CD4-positive, alpha-beta T cell treated with Interleukin-1 beta for 1 hour (primary cell): ENCODE measurements at regions not wholly inside any gene's neighbourhood (a gene's known extent, or its start where the extent isn't known, plus 50 kb on each side); places are given as distances from the start of the nearest gene placed in this dataset.
A peak's percentile ranks its signal among the peaks of the same experiment; 100 is the strongest.
"Not testable (repeated sequence)": the region's sequence is repeated elsewhere in the genome, so short reads cannot be mapped to it uniquely, and the experiment has no call there.

Experiments used
- DNase-seq, 2 donors: peaks; one replicate each; pipeline ENCODE4 v3.0.0-alpha.2; 2020 to 2022

GRCh38 chr1:67588178-67588855 is 96.7 kb upstream of the GADD45A start:
- no peak for DNase-seq

DNA sequence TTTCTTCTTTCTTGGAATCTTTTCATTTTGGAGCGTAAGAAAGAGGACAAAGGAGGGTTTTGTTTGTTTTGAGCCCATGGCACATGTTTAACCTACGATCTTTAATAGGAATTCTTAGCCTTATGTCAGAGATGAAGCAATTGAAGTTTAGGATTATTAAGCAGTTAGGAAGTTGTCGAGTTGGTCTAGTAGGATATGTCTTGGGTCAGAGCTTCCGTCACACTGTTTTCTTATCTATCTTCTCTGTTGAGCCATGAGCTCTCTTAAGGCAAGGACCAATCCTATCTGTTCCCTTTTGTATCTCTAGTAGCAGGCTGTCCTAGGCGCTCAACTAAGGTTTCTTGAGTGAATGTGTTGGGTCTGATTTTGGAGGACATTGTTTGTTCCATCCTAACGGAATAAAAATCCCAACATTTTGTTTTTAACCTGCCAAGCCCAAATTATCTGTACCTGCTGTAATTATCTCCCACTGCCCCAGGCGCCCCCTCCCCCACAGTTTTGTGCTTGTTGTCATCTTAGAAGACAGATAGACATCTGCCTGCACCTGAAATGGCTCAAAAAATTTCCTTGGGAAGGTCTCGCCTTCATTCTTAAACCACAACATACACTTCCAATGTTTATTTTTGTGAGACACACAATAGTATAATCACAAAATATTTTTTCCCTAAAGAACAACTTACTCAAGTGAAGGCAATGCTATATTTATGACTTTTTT is 95.3 kb upstream of the GADD45A start:
- DNase-seq, result no peak

DNA sequence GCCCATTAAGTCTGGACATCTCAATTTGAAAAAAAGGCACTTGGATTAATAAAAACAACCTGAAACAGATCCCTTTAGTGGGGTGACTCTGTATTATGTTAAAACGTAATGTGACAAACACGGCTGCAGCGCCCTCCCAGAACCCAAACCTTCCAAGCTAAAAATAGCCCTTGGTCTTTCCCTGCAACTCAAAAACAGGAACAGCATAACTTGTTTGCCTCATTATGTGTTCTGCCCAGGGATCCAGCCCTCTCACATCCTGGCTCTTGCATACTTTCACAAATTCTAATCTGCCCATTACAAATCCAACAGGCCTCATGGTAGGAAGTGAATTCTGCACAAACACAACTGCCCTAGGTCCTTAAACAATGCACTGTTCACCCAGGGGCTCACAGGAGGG is 94.7 kb upstream of the GADD45A start:
- DNase-seq, result peak in 1 of 2 donors; percentile 4

GRCh38 chr1:67594764-67595163 is 90.2 kb upstream of the GADD45A start:
- DNase-seq, result no peak

DNA sequence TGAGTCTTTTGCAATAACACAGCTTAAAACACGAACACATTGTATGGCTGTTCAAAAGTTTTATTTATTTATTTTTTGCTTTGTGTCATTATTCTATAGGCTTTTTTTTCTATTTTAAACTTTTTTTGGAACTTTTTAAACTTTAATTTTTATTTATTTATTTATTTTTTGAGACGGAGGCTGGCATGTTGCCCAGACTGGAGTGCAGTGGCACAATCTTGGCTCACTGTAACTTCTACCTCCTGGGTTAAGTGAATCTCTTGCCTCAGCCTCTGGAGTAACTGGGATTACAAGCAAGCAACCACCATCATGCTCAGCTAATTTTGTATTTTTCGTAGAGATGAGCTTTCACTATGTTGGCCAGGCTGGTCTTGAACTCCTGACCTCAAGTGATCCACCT is 88.3 kb upstream of the GADD45A start:
- no peak for DNase-seq

DNA sequence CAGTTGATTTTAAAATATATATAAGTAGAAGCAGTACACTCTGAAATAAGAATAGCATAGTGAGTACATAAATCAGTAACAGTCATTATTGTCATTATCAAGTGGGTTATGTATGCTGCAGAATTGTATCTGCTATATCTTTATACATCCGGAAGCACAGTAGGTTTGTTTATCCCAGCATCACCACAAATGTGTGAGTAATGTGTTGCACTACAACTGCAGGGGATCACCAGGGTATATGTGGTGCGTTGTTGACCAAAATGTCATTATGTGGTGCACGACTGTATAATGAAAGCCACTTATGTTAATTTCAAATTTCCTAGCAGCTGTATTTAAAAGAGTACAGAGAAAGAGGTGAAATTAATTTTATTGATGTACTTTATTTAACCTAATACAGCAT is 87.7 kb upstream of the GADD45A start:
- DNase-seq, result no peak

GRCh38 chr1:67599085-67599484 is 85.9 kb upstream of the GADD45A start:
- DNase-seq, result no peak

DNA sequence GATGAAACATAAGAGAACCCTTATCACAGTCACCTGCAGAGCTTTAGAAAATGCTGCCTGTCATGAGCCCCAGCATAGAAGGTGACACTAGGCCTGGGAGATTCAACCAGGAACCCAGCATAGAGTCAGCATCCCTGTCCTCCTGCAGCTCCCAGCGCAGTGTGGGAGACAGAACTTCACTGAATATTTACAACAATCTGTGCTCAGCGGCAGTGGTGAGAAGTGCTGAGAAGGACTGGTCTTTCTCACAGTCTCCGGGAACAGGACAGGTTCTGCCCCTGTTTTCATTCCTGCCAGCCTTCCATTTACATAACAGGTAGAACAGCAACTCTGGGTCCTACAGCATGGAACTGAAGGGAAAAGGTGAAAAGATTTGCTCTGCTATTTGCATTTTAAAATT is 83.5 kb upstream of the GADD45A start:
- no peak for DNase-seq

GRCh38 chr1:67601955-67602354 is 83.0 kb upstream of the GADD45A start:
- no peak for DNase-seq

GRCh38 chr1:67604778-67605177 is 80.2 kb upstream of the GADD45A start:
- DNase-seq, result no peak

DNA sequence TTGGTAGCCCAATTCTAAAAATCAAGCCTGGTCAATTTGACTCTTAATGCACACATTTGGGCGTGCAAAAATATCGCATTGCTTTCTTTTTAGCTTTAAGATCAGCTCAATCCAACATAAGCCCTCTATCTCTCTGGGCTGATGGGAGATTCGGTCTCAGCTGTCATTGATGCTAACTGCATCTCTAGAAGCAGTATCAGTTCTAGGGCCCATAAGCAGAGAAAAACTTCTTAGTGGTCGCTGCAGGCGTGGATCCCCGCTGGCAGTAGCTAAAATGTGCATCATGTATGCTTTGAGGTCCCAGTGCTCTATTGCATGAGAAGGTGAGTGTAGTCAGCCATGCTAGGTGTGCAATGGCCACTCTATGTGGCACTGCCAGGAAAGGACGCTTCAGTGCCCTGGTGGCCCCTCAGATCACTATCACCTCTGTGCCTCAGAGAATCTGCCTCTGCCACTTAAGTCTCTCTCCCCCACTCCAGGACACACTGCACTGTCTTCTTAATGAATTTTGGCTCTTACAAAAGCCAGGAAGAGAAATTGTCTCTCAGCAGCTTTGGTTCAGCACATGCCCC is 79.7 kb upstream of the GADD45A start:
- no peak for DNase-seq

- DNase-seq, result no peak
Observed at GRCh38 chr1:67607286-67607685, 77.7 kb upstream of the GADD45A start.

DNA sequence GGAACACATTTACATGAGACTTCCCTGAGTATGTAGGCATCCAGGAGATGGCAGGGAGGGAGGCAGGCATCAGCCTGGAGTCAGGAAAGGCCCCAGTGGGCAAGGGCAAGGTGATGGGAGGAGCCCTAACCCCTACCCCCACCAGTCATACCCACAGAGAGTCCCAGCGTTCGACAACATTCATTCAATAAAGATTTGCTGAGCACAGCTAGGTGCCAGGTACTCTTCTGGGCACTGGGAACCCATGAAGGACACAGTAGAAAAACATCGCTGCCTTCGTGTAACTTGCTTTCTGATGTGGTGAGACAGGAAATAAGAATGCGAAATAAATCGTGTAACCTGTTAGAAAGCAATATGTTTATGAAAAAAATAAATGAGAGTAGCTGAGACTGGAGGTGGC is 77.3 kb upstream of the GADD45A start:
- DNase-seq, result no peak

DNA sequence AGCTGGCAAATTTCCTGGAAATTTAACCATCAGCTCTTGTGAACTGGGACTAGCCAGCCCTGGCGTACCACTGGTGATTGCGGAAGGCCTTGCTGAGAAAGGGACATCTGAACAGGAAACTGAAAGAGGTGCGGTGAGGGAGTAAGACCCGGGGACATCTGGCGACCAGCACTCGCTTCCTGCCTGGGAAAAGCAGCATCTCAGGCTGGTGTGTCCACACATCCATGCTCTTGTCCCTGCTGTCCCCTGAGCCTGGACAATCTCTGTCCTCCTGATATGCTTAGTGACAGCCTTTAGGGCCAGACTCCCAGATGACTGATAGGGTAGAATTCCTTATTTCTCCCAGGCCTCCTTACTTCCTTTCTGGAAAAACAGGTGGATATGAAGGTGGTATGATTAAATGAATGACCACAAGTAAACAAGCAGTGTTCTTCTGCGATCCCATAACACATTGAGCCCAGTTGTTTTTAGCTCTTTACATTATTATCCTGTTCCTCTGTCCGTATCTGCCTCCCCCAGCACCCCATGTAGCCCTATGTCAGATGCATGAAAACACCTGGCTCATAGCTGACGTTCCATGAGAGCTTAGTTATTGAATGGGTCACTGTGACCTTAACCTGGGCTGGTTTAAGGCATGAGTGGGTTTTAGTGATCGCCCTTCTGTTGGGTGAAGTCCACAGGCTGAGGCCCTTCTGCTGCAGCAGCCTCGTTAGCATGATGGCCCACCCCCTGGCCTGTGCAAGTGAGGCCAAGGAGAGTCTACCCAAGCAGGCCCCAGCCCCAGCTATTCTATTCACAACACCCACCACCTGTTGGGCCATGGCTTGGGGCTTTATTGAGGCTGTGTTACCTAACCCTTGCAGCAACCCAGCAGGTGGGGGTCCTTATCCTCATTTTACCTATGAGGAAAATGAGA is 76.1 kb upstream of the GADD45A start:
- DNase-seq, result no peak

DNA sequence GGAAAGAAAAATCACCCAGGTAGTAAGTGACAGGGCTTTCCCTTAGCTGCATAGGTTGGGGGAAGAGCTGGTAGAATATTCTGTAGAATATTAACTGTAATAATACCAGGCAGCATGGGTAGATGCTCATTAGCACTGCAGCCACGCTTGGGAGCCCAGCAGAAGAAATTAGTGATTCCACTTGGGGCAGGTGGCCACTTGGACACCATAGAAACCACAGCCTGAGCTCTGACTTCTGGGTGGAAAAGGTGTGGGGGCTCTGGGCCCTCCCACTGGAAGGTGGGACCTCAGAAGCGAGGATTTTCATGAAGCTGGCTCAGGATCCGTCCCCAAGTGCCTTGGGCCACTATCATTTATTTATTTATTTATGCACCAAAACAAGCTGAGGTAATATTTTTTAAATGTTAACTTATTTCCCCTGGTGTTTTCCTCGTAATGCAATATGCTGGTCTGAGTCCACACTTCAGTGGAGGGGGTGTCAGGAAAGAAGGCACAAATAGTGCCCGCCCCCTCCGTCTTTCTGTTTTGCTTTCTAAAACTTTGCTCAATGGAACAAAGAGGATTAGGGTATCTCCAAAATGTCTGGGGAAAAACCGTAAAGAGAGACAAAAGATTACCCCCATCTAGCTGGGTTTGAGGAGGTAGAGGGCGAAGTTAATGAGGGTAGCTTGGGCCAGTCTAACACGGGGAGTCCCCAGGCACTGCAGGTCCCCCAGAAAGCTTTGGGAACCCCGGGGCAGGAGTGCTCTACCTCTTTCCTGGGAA is 75.2 kb upstream of the GADD45A start:
- DNase-seq, result no peak

GRCh38 chr1:67610450-67610849 is 74.6 kb upstream of the GADD45A start:
- DNase-seq, result no peak

GRCh38 chr1:67611846-67612245 is 73.2 kb upstream of the GADD45A start:
- DNase-seq, result no peak

DNA sequence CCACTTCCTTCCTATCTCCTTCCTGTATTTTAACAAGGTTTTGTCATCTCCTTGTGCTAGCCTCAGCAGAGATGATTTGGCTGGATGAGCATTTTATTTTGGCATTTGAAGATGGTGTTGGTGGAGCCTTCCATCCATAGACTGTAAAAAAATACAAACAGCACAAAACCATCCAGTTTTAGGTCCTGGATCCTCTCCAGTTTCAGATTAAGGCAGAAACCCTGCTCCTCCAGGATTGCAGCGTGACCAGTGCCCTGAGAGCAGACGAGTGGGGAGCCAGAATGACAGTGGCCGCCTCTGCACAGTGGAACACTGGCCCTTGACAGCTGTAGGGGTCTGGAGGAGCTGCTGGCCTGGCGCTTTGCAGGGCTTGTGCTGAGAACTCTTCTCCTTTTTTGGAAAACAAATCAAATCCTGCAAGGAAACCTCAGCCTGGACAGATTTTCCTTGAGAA is 72.2 kb upstream of the GADD45A start:
- no peak for DNase-seq

GRCh38 chr1:67613479-67613878 is 71.5 kb upstream of the GADD45A start:
- DNase-seq, result not testable (repeated sequence)

- DNase-seq, result no peak
Observed at GRCh38 chr1:67614511-67614934, 70.5 kb upstream of the GADD45A start.

- DNase-seq, result no peak
Observed at GRCh38 chr1:67615886-67616285, 69.1 kb upstream of the GADD45A start.

- no peak for DNase-seq
Observed at GRCh38 chr1:67616394-67616985, 68.5 kb upstream of the GADD45A start.
